ENCODE measurements at regions not wholly inside any gene's neighbourhood (a gene's known extent, or its start where the extent isn't known, plus 50 kb on each side); places are given as distances from the start of the nearest gene placed in this dataset.

- no peak for TF ChIP-seq CTCF (IDR thresholded peaks at IDR 0.05)
- TF ChIP-seq POLR2AphosphoS5 (IDR thresholded peaks at IDR 0.05; ENCODE audit: insufficient read depth in 1 of 2, low read depth in 1 of 2), result no peak
- TF ChIP-seq POLR2A (IDR thresholded peaks at IDR 0.05), result no peak
Observed at GRCh38 chr10:129020651-129021330, 446.2 kb upstream of the MGMT start.
